ENCODE measurements at regions not wholly inside any gene's neighbourhood (a gene's known extent, or its start where the extent isn't known, plus 50 kb on each side); places are given as distances from the start of the nearest gene placed in this dataset.
"Not testable (repeated sequence)": the region's sequence is repeated elsewhere in the genome, so short reads cannot be mapped to it uniquely, and the experiment has no call there.

GRCh38 chr7:65269150-65269856 is 104.4 kb upstream of the ZNF92 start:
- peak overlapping the region; percentile 77 for H3K4me3 Mint-ChIP-seq
- H3K4me1 Mint-ChIP-seq (ENCODE audit: low read depth) = peaks cover 11% of the 10 kb centered on the region
- H3K27ac Mint-ChIP-seq = no peak overlapping the region
- no peaks in the 10 kb centered on the region for H3K36me3 Mint-ChIP-seq (ENCODE audit: low read depth)
- H3K9me3 Mint-ChIP-seq = peaks cover 4% of the 10 kb centered on the region
- peaks cover 64% of the 10 kb centered on the region for H3K27me3 Mint-ChIP-seq

- Mint-ChIP-seq H3K27me3 (peaks cover 61% of the 10 kb centered on the region), H3K27ac (no peak overlapping the region), H3K36me3 (ENCODE audit: low read depth) (no peaks in the 10 kb centered on the region), H3K4me1 (ENCODE audit: low read depth) (peaks cover 11% of the 10 kb centered on the region), H3K9me3 (peaks cover 1% of the 10 kb centered on the region), H3K4me3 (peak overlapping the region; percentile 77)
Observed at GRCh38 chr7:65268782-65269149, 104.9 kb upstream of the ZNF92 start.

DNA sequence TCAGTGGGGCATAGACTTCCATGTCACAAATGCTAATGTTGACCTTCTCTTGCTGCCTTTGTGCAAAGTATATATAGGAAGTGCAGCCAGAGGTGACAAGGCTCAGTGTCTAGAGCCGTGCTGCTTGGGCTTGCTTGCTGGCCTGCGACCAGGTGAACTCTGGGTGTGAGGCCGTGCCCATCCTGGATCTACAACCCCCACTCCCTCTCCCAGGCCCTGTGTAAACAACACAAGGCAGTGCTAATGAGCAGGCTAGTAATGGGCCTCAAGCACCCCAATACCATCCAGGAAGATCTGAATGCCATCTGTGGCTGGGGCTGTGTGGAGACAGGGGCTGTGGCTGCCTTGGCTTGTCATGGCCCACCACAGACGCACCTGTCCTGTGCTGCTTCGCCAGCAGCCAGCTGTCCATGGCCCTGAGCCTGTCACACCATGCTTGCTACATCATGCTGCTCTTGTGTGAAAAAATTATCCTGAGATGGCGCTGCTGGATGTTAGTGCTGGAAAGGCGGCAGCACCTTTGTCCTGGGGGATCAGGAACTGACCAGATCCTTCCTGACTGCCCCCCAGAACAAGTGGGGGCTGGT is 107.6 kb upstream of the ZNF92 start:
- Mint-ChIP-seq H3K4me3 (no peak overlapping the region), H3K27me3 (peaks cover 37% of the 10 kb centered on the region), H3K9me3 (no peaks in the 10 kb centered on the region), H3K4me1 (ENCODE audit: low read depth) (peaks cover 11% of the 10 kb centered on the region), H3K36me3 (ENCODE audit: low read depth) (no peaks in the 10 kb centered on the region), H3K27ac (no peak overlapping the region)

- H3K27ac Mint-ChIP-seq = no peak overlapping the region
- H3K27me3 Mint-ChIP-seq = peaks cover 22% of the 10 kb centered on the region
- H3K4me3 Mint-ChIP-seq = no peak overlapping the region
- no peaks in the 10 kb centered on the region for H3K36me3 Mint-ChIP-seq (ENCODE audit: low read depth)
- H3K4me1 Mint-ChIP-seq (ENCODE audit: low read depth) = peaks cover 4% of the 10 kb centered on the region
- no peaks in the 10 kb centered on the region for H3K9me3 Mint-ChIP-seq
Observed at GRCh38 chr7:65264258-65264657, 109.4 kb upstream of the ZNF92 start.

GRCh38 chr7:65260673-65261072 is 113.0 kb upstream of the ZNF92 start:
- not testable (repeated sequence) for H3K27me3 Mint-ChIP-seq; H3K4me1 Mint-ChIP-seq (ENCODE audit: low read depth); H3K36me3 Mint-ChIP-seq (ENCODE audit: low read depth); H3K9me3 Mint-ChIP-seq; H3K4me3 Mint-ChIP-seq; H3K27ac Mint-ChIP-seq

DNA sequence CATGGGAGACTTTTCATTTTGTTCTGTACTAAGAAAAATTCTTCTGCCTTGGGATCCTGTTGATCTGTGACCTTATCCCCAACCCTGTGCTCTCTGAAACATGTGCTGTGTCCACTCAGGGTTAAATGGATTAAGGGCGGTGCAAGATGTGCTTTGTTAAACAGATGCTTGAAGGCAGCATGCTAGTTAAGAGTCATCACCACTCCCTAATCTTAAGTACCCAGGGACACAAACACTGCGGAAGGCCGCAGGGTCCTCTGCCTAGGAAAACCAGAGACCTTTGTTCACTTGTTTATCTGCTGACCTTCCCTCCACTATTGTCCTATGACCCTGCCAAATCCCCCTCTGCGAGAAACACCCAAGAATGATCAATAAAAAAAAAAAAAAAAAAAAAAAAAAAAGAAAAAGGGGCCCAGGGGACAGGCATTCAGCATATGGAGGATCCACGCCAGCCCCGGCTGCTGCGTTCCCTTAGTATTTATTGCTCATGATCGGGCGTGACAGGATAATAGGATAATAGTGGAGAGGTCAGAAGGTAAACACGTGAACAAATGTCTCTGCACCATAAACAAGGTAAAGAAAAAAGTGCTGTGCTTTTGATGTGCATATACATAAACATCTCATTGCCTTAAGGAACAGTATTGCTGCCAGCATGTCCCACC is 113.7 kb upstream of the ZNF92 start:
- H3K36me3 Mint-ChIP-seq (ENCODE audit: low read depth); H3K4me1 Mint-ChIP-seq (ENCODE audit: low read depth); H3K27ac Mint-ChIP-seq; H3K9me3 Mint-ChIP-seq; H3K4me3 Mint-ChIP-seq; H3K27me3 Mint-ChIP-seq: not testable (repeated sequence)

- no peaks in the 10 kb centered on the region for H3K9me3 Mint-ChIP-seq
- H3K36me3 Mint-ChIP-seq (ENCODE audit: low read depth) = no peaks in the 10 kb centered on the region
- no peak overlapping the region for H3K27ac Mint-ChIP-seq
- no peak overlapping the region for H3K4me3 Mint-ChIP-seq
- peaks cover 26% of the 10 kb centered on the region for H3K27me3 Mint-ChIP-seq
- H3K4me1 Mint-ChIP-seq (ENCODE audit: low read depth) = peaks cover 9% of the 10 kb centered on the region
Observed at GRCh38 chr7:65254061-65254460, 119.6 kb upstream of the ZNF92 start.

- H3K36me3 Mint-ChIP-seq (ENCODE audit: low read depth) = no peaks in the 10 kb centered on the region
- no peak overlapping the region for H3K27ac Mint-ChIP-seq
- peak overlapping the region; percentile 78 for H3K4me3 Mint-ChIP-seq
- H3K4me1 Mint-ChIP-seq (ENCODE audit: low read depth) = peaks cover 9% of the 10 kb centered on the region
- H3K27me3 Mint-ChIP-seq = peaks cover 31% of the 10 kb centered on the region
- no peaks in the 10 kb centered on the region for H3K9me3 Mint-ChIP-seq
Observed at GRCh38 chr7:65251851-65252620, 121.6 kb upstream of the ZNF92 start.

- peak overlapping the region; percentile 78 for H3K4me3 Mint-ChIP-seq
- H3K27ac Mint-ChIP-seq = no peak overlapping the region
Observed at GRCh38 chr7:65250697-65251395, 122.8 kb upstream of the ZNF92 start.

DNA sequence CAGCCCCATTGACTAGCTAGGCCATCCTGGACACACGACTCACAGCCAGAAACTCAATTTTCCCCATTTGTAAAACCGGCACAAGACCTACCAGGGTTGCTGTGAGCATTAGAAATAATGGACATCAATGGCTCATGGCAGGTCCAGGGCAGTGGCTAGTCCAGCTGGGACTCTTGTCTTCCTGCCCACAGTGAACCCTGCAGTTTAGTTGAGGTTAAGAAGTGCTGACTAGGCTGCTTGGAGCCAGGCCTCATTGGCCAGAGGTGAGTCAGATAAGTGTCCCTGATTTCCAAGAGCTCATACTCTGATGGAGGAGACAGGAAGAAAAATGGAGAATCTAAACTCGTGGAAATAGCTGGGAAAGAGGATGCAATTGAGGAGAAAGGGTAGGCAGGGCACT is 123.4 kb upstream of the ZNF92 start:
- H3K27me3 Mint-ChIP-seq = peaks cover 35% of the 10 kb centered on the region
- H3K4me1 Mint-ChIP-seq (ENCODE audit: low read depth) = peaks cover 9% of the 10 kb centered on the region
- no peaks in the 10 kb centered on the region for H3K9me3 Mint-ChIP-seq
- no peak overlapping the region for H3K4me3 Mint-ChIP-seq
- no peak overlapping the region for H3K27ac Mint-ChIP-seq
- no peaks in the 10 kb centered on the region for H3K36me3 Mint-ChIP-seq (ENCODE audit: low read depth)

More at GRCh38 chr7:65250697-65251395, 122.8 kb upstream of the ZNF92 start:
- Mint-ChIP-seq H3K27me3 (peaks cover 35% of the 10 kb centered on the region), H3K4me1 (ENCODE audit: low read depth) (peaks cover 9% of the 10 kb centered on the region), H3K9me3 (no peaks in the 10 kb centered on the region), H3K36me3 (ENCODE audit: low read depth) (no peaks in the 10 kb centered on the region)

DNA sequence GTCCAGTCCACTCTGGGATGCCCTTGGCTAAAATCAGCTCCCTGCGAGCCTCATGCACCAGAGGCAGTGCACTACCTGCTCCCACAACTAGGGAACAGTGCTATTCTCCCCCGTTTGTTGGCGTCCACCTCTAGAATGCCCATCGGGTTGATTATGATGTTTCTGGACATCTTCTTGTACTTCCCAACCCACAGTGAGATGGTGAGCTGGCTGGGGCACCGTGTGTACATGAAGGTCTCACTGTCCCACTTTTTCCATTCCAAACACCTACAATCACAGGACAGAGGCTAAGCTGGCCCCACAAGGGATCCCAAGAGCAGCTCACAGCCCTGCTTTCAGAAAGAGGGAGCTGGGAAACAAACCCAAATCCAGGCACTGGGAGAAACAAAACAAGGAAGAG is 126.2 kb upstream of the ZNF92 start:
- peaks cover 24% of the 10 kb centered on the region for H3K27me3 Mint-ChIP-seq

DNA sequence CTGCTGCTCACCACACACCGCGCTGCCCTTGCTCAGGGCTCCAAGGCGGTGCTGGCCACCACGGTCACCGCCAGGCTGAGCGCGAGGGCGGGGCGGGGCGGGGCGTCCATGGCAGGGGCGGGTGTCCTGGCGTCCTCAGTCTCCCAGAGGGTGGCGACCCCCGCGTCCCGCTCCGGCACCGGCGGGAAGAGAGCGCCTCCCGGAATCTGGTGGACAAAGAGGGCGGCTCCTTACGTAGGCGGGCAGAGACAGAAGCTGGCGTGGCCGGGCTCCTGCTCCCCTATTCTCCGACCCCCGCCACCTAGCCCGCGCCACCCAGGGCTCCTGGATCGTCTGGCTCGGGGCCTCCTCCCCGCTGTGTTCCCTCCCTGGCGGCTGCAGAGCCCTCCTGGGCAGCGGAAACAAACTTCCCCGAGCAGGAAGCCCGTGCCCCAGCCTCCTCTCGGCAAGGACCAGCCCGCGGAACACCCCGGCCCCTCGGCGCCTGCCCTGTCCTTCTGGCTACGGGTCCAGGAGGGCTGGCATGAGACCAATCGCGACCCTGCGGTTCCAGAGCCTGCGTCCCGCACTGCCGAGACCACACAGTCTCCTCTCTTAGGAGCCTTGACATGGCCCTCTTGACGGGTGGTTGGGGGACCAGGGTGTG is 133.8 kb upstream of the ZNF92 start:
- no peaks in the 10 kb centered on the region for H3K4me1 Mint-ChIP-seq (ENCODE audit: low read depth)
- H3K36me3 Mint-ChIP-seq (ENCODE audit: low read depth) = no peaks in the 10 kb centered on the region
- no peaks in the 10 kb centered on the region for H3K9me3 Mint-ChIP-seq
- no peak overlapping the region for H3K27ac Mint-ChIP-seq
- peak overlapping the region; percentile 32 for H3K4me3 Mint-ChIP-seq
- peaks cover 27% of the 10 kb centered on the region for H3K27me3 Mint-ChIP-seq

More for the DNA sequence above, 126.2 kb upstream of the ZNF92 start:
- Mint-ChIP-seq H3K27ac (no peak overlapping the region), H3K4me3 (no peak overlapping the region), H3K4me1 (ENCODE audit: low read depth) (peaks cover 6% of the 10 kb centered on the region), H3K9me3 (no peaks in the 10 kb centered on the region), H3K36me3 (ENCODE audit: low read depth) (no peaks in the 10 kb centered on the region)

- Mint-ChIP-seq H3K4me1 (ENCODE audit: low read depth) (peaks cover 4% of the 10 kb centered on the region), H3K9me3 (no peaks in the 10 kb centered on the region), H3K27me3 (peaks cover 27% of the 10 kb centered on the region), H3K27ac (no peak overlapping the region), H3K36me3 (ENCODE audit: low read depth) (no peaks in the 10 kb centered on the region), H3K4me3 (no peak overlapping the region)
Observed at GRCh38 chr7:65239324-65239706, 134.3 kb upstream of the ZNF92 start.

GRCh38 chr7:65238785-65239184 is 134.9 kb upstream of the ZNF92 start:
- Mint-ChIP-seq H3K4me1 (ENCODE audit: low read depth) (peaks cover 7% of the 10 kb centered on the region), H3K27me3 (peaks cover 29% of the 10 kb centered on the region), H3K36me3 (ENCODE audit: low read depth) (no peaks in the 10 kb centered on the region), H3K4me3 (no peak overlapping the region), H3K27ac (no peak overlapping the region), H3K9me3 (no peaks in the 10 kb centered on the region)
